IPS-NIHi7 (cell line): ENCODE measurements at regions not wholly inside any gene's neighbourhood (a gene's known extent, or its start where the extent isn't known, plus 50 kb on each side); places are given as distances from the start of the nearest gene placed in this dataset.
"Not testable (repeated sequence)": the region's sequence is repeated elsewhere in the genome, so short reads cannot be mapped to it uniquely, and the experiment has no call there.

ENCODE experiments used
- DNase-seq: peaks from one replicate; pipeline ENCODE4 v3.0.0; 2012; ENCODE audit warnings: mixed read lengths; ENCODE audit errors: extremely low spot score

DNA sequence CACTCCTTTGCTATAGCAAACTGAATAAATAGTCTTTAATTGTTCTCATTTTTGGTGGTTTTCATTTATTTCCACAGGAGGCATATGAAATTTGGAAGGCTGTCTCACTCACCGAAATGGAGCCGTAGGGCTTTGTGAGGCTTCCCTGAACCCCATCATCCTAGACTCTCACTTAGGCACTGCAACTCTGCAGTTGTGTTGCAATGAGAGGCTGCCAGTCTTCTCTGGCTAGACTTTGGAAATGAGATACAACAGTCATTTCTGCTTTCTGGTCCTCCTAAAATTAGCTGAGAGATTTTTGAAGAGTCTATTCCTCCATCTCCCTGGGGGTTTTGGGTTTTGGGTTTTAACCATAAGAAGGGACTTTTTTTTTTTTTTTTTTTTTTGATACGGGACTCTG lies 146.5 kb downstream of the SH3BGRL start:
- no peak for DNase-seq

GRCh38 chrX:81354954-81355353 lies 153.1 kb downstream of the SH3BGRL start:
- DNase-seq, result no peak

DNA sequence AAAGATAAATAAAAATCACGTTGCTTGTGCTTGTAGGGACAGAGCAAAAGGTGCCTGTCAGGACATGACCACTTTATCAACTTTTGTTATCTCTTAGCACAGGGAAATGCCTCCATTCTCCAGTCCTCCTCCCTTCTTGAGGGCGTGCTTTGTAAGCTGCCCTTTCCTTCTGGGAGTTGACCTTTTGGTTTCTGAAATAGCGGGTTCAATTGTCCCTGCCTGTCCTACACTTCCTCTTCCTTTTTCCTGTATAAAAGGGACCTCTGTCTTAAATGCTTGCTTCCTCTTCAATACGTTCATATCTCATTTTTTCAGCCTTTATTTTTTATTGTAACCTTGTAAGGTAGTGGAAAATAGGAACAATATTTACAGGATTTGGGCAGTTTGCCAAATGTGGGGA lies 153.5 kb downstream of the SH3BGRL start:
- no peak for DNase-seq

GRCh38 chrX:81367291-81367690 lies 165.4 kb downstream of the SH3BGRL start:
- DNase-seq, result no peak

- DNase-seq, result peak; percentile 13
Observed at GRCh38 chrX:81377329-81377728, 175.4 kb downstream of the SH3BGRL start.

DNA sequence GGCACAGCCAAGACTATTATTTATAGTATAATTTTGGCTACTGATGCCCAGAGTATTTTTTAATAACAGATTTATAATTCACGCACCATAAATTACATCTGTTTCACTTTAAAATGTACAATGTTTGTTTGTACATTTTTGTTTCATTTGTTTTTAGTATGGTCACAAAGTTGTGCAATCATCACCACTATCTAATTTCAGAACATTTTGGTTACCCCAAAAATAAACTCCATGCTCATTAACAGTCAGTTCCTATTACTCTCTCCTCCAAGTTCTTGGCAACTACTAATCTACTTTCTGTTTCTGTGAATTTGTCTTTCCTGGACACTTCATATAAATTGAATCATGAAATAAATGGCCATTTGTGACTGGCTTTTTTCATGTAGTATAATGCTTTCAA lies 176.7 kb downstream of the SH3BGRL start:
- DNase-seq, result no peak

GRCh38 chrX:81390237-81390636 lies 188.3 kb downstream of the SH3BGRL start:
- no peak for DNase-seq

GRCh38 chrX:81392396-81392795 lies 190.5 kb downstream of the SH3BGRL start:
- DNase-seq, result no peak

DNA sequence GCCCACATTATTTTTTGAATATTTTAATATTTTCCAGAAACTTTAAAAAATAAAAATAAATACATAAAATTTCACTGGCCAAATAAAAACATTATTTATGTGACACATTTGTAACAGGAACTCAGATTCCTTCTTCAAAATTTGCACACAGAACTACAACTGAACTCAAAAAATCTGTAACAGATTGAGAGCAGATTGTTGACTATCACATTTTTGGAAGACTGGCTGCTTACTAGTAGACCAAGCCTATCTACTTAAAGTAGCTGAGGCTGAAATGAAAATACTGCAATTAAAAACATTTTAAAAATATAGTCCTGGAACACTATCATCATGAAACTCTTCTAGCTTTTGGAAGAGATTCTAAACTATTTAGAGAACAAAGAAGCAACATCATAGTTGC lies 203.9 kb downstream of the SH3BGRL start:
- no peak for DNase-seq

- DNase-seq, result no peak
Observed at GRCh38 chrX:81411517-81411916, 209.6 kb downstream of the SH3BGRL start.

GRCh38 chrX:81412428-81412827 lies 210.5 kb downstream of the SH3BGRL start:
- DNase-seq, result no peak

DNA sequence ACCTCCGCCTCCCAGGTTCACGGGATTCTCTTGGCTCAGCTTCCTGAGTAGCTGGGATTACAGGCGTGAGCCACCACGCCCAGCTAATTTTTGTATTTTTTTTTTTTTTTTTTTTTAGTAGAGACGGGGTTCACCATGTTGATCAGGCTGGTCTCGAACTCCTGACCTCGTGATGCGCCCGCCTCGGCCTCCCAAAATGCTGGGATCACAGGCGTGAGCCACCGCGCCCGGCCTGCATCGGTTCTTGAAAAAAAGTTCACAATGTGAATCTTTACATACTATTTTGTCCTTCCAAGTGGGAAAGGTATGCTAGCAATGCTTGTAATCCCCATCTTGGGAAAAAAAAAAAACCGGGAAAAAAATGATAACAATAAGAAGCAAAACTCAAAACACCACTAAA lies 211.0 kb downstream of the SH3BGRL start:
- DNase-seq, result not testable (repeated sequence)

GRCh38 chrX:81414630-81415029 lies 212.7 kb downstream of the SH3BGRL start:
- no peak for DNase-seq
